Left cardiac atrium (tissue), 4 donors: ENCODE measurements at regions not wholly inside any gene's neighbourhood (a gene's known extent, or its start where the extent isn't known, plus 50 kb on each side); places are given as distances from the start of the nearest gene placed in this dataset.
"Not testable (repeated sequence)": the region's sequence is repeated elsewhere in the genome, so short reads cannot be mapped to it uniquely, and the experiment has no call there.

ENCODE experiments used
- ATAC-seq, 2 donors: fragments of 200-7000 bp; cut with Tn5 transposase; one replicate each; pipeline ENCODE4 v1.9.1; 2020; ENCODE audit warnings: mild to moderate bottlenecking in 2 of 2, moderate library complexity in 2 of 2
- DNase-seq: peaks from one replicate; pipeline ENCODE4 v3.0.0-alpha.2; 2020
- intact Hi-C, 2 donors: fragments of 100-400 bp; cut with DNase I; formaldehyde crosslinking; loops; one replicate each; pipeline versions ENCODE4 v1.14.1 to v1.15.1; 2022 to 2023
- donor health status: DM: no; HTN: yes; CAD: no.
- donor health status: DM: no; HTN: yes; CAD: no; lungs with severe emphysema.
- donor health status: DM: yes; HTN: yes; CAD: no.
- donor health status: Dilated cardiomyopathy.

DNA sequence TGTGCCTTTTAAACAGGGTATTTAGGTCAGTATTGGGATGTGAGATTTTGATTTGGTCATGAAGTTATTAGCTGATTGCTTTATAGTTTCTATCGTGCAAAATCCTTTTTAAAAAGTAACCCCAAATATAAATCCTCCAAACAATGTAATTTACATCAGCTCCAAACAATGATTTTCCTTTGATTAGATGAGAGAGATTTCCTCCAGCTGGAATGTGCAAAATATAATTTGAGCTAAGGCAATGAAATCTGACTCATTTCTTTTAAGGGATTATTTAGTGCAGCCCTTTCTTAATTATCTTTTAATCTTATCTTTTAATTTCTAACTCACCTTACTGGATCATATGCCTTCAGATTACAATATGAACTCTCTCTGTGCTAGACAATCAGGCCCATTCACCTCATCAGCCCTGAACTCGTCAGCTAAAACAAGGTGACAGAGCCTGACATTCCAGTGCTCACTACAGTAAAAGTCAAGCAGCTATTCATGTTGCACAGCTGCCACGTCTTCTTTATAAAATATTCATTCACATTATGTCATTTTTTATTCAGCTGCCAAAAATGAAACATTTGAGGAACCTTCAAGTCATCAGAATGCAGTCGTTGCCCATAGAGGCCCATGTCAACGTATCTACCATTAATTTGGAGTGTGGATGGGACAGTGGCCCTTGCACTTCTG, 440.1 kb downstream of the CBLN4 start:
- DNase-seq (no peak), ATAC-seq (no peak)
- intact Hi-C loops, result no loop called here

DNA sequence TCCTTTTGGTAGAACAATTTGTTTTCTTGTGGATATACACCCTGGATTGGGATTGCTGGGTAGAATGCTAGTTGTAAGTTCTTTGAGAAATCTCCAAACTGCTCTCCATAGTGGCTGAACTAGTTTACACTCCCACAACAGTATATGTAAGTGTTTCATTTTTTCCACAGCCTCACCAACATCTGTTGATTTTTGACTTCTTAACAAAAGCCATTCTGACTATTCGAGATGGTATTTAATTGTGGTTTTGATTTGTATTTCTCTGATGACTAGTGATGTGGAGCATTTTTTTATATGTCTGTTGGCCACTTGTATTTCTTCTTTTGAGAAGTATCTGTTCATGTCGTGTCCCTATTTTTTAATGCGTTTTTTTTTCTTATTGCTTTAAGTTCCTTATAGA, 444.1 kb downstream of the CBLN4 start:
- DNase-seq (no peak), ATAC-seq (no peak)
- intact Hi-C loops, result no loop called here

GRCh38 chr20:55557191-55557590, 448.1 kb downstream of the CBLN4 start:
- intact Hi-C loops, result no loop called here

GRCh38 chr20:55555075-55555650, 450.2 kb downstream of the CBLN4 start:
- intact Hi-C loops, result no loop called here
- ATAC-seq, result no peak
- no peak for DNase-seq

More at GRCh38 chr20:55557191-55557590, 448.1 kb downstream of the CBLN4 start:
- ATAC-seq (no peak), DNase-seq (no peak)

DNA sequence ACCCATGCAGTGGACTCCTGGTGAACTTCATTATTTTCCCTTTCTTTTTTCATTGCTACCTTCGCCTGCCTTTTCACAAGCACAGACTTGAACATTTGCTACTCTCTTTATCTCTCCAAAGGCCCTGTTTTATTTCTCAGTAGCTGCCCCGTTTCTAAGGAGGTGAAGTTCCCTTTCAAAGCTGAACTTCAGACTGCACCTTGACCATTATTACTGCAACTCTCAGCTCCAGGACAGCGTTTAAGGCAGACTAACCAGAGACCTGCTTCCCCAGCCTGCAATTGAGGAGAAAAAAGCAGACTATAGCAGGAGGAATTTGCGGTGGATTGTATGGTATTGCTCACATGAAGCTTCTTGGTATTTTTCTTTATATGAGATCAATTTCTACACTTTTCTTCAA, 460.7 kb downstream of the CBLN4 start:
- DNase-seq (no peak), ATAC-seq (no peak)
- intact Hi-C loops, result no loop called here

- intact Hi-C loops, result no loop called here
- ATAC-seq, result no peak
These were observed 464.8 kb downstream of the CBLN4 start for GRCh38 chr20:55540486-55540885.

GRCh38 chr20:55540013-55540412, 465.3 kb downstream of the CBLN4 start:
- ATAC-seq (no peak), DNase-seq (no peak)
- intact Hi-C loops, result no loop called here

More at GRCh38 chr20:55540486-55540885, 464.8 kb downstream of the CBLN4 start:
- no peak for DNase-seq

- DNase-seq (no peak), ATAC-seq (no peak)
- intact Hi-C loops, result no loop called here
These were observed 466.9 kb downstream of the CBLN4 start for GRCh38 chr20:55538261-55538908.

DNA sequence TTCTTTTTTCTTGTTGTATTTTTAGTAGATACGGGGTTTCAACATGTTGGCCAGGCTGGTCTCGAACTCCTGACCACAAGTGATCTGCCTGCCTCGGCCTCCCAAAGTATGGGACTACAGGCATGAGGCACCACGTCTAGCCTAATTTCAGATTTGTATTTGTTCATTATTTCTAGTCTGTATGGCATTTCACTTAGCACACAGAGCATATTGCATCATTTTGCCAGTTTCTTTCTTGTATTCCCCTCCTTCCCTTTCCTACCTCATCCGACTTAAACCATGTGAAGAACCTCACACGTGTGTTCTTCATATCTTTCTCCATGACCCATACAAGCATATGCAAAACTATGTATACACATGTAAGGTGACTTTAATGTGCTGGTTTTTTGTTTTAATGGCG, 470.0 kb downstream of the CBLN4 start:
- intact Hi-C loops, result no loop called here
- no peak for ATAC-seq
- no peak for DNase-seq

- DNase-seq (no peak), ATAC-seq (no peak)
- intact Hi-C loops, result no loop called here
These were observed 471.7 kb downstream of the CBLN4 start for GRCh38 chr20:55533632-55534031.

GRCh38 chr20:55530763-55531162, 474.6 kb downstream of the CBLN4 start:
- DNase-seq, result no peak
- ATAC-seq, result no peak
- intact Hi-C loops, result no loop called here

DNA sequence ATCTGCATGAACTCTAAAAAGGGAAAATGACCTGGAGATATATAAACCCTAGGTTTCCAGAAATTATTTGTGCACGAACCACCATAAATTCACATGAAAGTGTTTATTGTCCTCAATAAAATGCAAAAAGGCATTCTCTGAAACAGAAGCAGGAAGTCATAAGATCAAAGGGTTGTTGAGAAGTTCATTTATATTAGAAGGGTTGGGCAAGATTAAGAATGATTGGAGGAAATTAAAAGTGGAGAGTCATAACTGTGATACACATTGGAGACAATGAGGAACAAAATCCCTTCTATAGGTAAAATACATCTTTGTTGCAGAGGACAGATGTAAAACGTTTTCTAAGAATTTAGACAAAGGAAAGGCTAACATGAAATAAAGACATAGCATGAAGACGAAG, 476.8 kb downstream of the CBLN4 start:
- ATAC-seq, result no peak

DNA sequence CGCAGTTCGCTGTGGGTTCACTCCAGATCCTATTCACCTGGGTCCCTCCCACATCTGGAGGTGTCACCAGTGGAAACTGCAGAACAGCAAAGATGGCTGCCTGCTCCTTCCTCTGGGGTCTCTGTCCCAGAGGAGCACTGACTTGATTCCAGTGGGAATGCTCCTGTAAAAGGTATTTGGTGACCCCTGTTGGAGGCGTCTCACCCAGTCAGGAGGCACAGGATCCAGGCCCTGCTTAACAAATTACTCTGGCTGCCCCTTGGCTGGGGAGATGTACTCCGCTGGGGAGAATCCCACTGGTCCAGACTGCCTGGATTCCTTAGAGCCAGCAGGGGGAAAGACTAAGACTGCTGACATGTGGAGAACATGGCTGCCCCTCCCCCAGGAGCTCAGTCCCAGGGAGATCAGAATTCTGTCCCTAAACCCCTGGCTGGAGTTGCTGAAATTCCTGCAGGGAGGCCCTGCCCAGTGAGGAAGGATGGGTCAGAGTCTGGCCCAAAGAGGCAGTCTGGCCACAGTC, 483.0 kb downstream of the CBLN4 start:
- ATAC-seq, result no peak
- no peak for DNase-seq
- intact Hi-C loops, result no loop called here

More for the DNA sequence above, 476.8 kb downstream of the CBLN4 start:
- no peak for DNase-seq
- intact Hi-C loops, result no loop called here

DNA sequence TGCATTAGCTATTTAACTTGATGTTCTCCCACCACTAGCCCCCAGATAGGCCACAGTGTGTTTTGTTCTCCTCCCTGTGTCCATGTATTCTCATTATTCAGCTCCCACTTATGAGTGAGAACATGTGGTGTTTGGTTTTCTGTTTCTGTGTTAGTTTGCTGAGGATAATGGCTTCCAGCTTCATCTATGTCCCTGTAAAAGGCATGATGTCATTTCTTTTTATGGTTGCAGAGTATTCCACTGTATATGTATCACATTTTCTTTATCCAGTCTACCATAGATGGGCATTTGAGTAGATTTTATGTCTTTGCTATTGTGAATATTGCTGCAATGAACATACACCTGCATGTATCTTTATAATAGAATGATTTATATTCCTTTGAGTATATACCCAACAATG, 487.7 kb downstream of the CBLN4 start:
- intact Hi-C loops, ATAC-seq: not testable (repeated sequence)

GRCh38 chr20:55515832-55516231, 489.5 kb downstream of the CBLN4 start:
- ATAC-seq (no peak), DNase-seq (no peak)
- intact Hi-C loops, result no loop called here

More for the DNA sequence above, 487.7 kb downstream of the CBLN4 start:
- not testable (repeated sequence) for DNase-seq

DNA sequence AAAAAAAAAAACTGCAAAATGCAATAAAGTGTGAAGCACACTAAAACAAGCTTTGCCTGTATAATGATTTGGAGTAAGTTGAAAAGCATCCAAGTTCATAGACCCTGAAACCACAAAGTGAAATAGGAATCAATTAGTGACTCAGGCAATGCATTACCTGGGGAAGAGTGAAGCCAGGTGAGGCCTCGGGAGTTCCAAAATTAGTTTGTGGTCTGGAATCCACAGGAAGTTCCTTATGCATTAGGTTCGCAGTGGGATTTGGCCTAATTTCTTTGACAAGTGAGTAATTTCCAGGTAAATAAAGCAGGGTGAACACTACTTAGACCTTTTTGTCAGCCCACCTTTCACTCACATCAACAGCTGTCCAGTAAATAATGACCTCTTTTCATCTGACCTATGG, 490.8 kb downstream of the CBLN4 start:
- ATAC-seq (no peak), DNase-seq (no peak)
- intact Hi-C loops, result no loop called here

DNA sequence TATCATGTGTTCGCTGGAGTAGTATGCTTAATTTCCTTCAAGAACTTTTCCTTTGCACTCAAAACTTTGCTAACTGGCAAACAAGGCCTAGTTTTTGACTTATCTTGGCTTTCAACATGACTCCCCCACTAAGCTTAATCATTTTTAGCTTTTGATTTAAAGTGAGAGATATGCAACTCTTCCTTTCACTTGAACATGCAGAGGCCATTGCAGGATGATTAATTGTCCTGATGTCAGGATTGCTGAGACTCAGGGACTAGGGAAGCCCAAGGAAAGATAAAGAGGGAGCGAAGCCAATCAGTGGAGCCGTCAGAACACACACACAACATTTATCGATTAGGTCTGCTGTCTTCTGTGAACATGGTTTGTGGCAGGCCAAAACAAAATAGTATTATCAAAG, 491.4 kb downstream of the CBLN4 start:
- DNase-seq, result no peak
- intact Hi-C loops, result no loop called here
- ATAC-seq, result no peak

DNA sequence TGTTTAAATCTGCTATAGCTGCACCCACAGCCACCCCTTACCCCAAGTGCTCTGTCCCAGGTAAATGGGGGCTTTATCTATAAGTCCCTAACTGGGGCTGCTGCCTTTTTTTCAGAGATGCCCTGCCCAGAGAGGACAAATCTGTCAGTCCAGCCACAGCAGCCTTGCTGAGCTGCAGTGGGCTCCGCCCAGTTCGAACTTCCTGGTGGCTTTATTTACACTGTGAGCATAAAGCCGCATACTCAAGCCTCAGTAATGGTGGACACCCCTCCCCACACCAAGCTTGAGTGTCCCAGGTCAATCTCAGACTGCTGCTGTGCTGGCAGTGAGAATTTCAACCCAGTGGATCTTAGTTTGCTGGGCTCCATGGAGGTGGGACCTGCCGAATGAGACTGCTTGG, 505.2 kb downstream of the CBLN4 start:
- DNase-seq (no peak), ATAC-seq (no peak)
- intact Hi-C loops, result no loop called here

GRCh38 chr20:55488593-55488992, 516.7 kb downstream of the CBLN4 start:
- intact Hi-C loops, result no loop called here
- ATAC-seq, result no peak
- DNase-seq, result no peak

GRCh38 chr20:55478724-55479450, 526.4 kb downstream of the CBLN4 start:
- ATAC-seq (peak in 1 of 2 donors; percentile 24), DNase-seq (no peak)
- intact Hi-C loops, result no loop called here
